ENCODE measurements at regions not wholly inside any gene's neighbourhood (a gene's known extent, or its start where the extent isn't known, plus 50 kb on each side); places are given as distances from the start of the nearest gene placed in this dataset.

- H3K9me3 ChIP-seq: no peaks in the 10 kb centered on the region
- H3K27me3 ChIP-seq: peaks cover 0 to 31% (median 9%) of the 10 kb centered on the region in 3 donors
- H3K4me1 ChIP-seq: no peaks in the 10 kb centered on the region
- WGBS, 5 donors: 85 to 100% (median 95%) methylated on average over 1 of the region's 1 CpG
- H3K4me3 ChIP-seq: no peak overlapping the region
- intact Hi-C loops (cut with DNase I; ENCODE audit: low total_unique reads): no loop called here
- no peak for DNase-seq
- no peaks in the 10 kb centered on the region for H3K36me3 ChIP-seq
- TF ChIP-seq POLR2A (IDR thresholded peaks at IDR 0.05) (no peak), POLR2AphosphoS5 (IDR thresholded peaks at IDR 0.05) (no peak), CTCF (IDR thresholded peaks at IDR 0.05) (no peak)
- no peak overlapping the region for H3K27ac ChIP-seq
Observed at GRCh38 chr22:27029584-27030130, 372.3 kb downstream of the MIAT start.

- intact Hi-C loops (cut with DNase I; ENCODE audit: low total_unique reads): no loop called here
Observed at GRCh38 chr22:27032091-27032761, 374.8 kb downstream of the MIAT start.

GRCh38 chr22:27041745-27042310, 384.4 kb downstream of the MIAT start:
- no peak overlapping the region for H3K27ac ChIP-seq
- no peak for TF ChIP-seq CTCF (IDR thresholded peaks at IDR 0.05)
- TF ChIP-seq POLR2AphosphoS5 (IDR thresholded peaks at IDR 0.05): no peak
- no peak for TF ChIP-seq POLR2A (IDR thresholded peaks at IDR 0.05)
- TF ChIP-seq EP300 (IDR thresholded peaks at IDR 0.05): no peak
- no peak overlapping the region for H3K4me3 ChIP-seq
- 70 to 78% (median 74%) methylated on average over 14 of the region's 14 CpGs for WGBS, 5 donors
- H3K4me1 ChIP-seq: peaks cover 0 to 4% (median 0%) of the 10 kb centered on the region in 4 donors
- DNase-seq: no peak
- H3K27me3 ChIP-seq: peaks cover 0 to 13% (median 4%) of the 10 kb centered on the region in 3 donors
- H3K9me3 ChIP-seq: no peaks in the 10 kb centered on the region
- no peaks in the 10 kb centered on the region for H3K36me3 ChIP-seq
- intact Hi-C loops (cut with DNase I; ENCODE audit: low total_unique reads): no loop called here

More at GRCh38 chr22:27032091-27032761, 374.8 kb downstream of the MIAT start:
- DNase-seq: peak in 1 of 2 donors; percentile 38
- Histone ChIP-seq H3K27me3 (peaks cover 0 to 31% (median 9%) of the 10 kb centered on the region in 3 donors), H3K27ac (no peak overlapping the region), H3K36me3 (no peaks in the 10 kb centered on the region), H3K4me1 (no peaks in the 10 kb centered on the region), H3K4me3 (no peak overlapping the region), H3K9me3 (no peaks in the 10 kb centered on the region)
- WGBS, 5 donors: 36 to 59% (median 53%) methylated on average over 4 to 29 of the region's 29 CpGs
- TF ChIP-seq CTCF (IDR thresholded peaks at IDR 0.05) (no peak), POLR2A (IDR thresholded peaks at IDR 0.05) (no peak), POLR2AphosphoS5 (IDR thresholded peaks at IDR 0.05) (no peak), EP300 (IDR thresholded peaks at IDR 0.05) (no peak)

GRCh38 chr22:27043262-27043661, 385.9 kb downstream of the MIAT start:
- Histone ChIP-seq H3K4me1 (peaks cover 0 to 4% (median 0%) of the 10 kb centered on the region in 4 donors), H3K27ac (no peak overlapping the region), H3K27me3 (peaks cover 0 to 12% (median 4%) of the 10 kb centered on the region in 3 donors), H3K4me3 (no peak overlapping the region), H3K9me3 (no peaks in the 10 kb centered on the region), H3K36me3 (no peaks in the 10 kb centered on the region)
- TF ChIP-seq EP300 (IDR thresholded peaks at IDR 0.05) (no peak), POLR2AphosphoS5 (IDR thresholded peaks at IDR 0.05) (no peak), CTCF (IDR thresholded peaks at IDR 0.05) (no peak), POLR2A (IDR thresholded peaks at IDR 0.05) (no peak)
- 71 to 82% (median 78%) methylated on average over 5 of the region's 5 CpGs for WGBS, 5 donors
- intact Hi-C loops (cut with DNase I; ENCODE audit: low total_unique reads): no loop called here
- no peak for DNase-seq

All from stomach (tissue), 8 donors.